NCI-H2227 treated with DMSO at 0.1 percent for 48 hours (cell line): ENCODE measurements at regions not wholly inside any gene's neighbourhood (a gene's known extent, or its start where the extent isn't known, plus 50 kb on each side); places are given as distances from the start of the nearest gene placed in this dataset.
A peak's percentile ranks its signal among the peaks of the same experiment; 100 is the strongest.
"Not testable (repeated sequence)": the region's sequence is repeated elsewhere in the genome, so short reads cannot be mapped to it uniquely, and the experiment has no call there.

Experiments
- DNase-seq: peaks from one replicate; lab custom pipeline; 2025; lab: John Stamatoyannopoulos, UW

DNA sequence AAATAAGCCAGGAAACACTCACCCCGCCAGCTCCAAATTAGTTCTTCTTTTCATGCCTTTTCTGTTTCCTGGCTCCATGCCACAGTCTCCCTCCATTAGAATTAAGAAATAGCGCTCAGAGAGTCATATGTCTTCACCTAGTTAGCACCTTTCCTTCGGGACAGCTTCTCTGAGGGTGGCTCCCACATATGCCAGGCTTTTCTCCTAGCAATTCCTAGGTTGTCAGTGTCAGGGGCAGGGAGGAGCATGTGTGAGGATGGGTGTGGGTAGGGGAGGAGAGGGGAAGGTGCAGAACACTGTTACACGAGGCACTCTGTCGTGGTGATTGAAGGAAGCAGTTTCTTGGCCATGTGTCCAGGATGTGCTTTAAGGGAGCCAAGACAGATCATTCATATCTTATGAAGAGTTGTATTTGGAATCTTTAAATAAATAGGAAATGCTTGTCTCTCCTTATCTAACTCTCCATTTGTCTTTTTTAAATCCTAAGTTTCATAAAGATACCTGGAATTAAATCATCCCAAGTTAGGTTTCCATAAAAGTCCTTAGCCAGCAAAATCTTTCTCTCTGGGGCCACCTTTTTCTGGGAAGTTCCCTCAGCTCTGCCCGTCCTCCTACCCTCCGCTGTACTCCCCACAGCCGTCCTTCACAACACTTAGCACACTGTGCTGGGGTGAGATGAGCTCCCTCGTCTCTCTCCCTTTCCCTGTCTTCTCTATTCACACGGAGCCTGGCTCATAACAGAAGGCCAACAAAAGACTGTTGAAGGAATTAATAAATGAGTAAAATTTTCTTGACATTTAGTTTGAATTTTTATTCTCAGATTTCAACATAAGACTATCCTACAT, 361.0 kb downstream of the CD83 start:
- no peak for DNase-seq

DNA sequence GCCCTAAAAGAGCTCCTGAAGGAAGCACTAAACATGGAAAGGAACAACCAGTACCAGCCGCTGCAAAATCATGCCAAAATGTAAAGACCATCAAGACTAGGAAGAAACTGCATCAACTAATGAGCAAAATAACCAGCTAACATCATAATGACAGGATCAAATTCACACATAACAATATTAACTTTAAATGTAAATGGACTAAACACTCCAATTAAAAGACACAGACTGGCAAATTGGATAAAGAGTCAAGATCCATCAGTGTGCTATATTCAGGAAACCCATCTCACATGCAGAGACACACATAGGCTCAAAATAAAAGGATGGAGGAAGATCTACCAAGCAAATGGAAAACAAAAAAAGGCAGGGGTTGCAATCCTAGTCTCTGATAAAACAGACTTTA, 364.4 kb downstream of the CD83 start:
- DNase-seq, result not testable (repeated sequence)

- DNase-seq, result no peak
Observed at GRCh38 chr6:14487625-14488024, 370.1 kb downstream of the CD83 start.

DNA sequence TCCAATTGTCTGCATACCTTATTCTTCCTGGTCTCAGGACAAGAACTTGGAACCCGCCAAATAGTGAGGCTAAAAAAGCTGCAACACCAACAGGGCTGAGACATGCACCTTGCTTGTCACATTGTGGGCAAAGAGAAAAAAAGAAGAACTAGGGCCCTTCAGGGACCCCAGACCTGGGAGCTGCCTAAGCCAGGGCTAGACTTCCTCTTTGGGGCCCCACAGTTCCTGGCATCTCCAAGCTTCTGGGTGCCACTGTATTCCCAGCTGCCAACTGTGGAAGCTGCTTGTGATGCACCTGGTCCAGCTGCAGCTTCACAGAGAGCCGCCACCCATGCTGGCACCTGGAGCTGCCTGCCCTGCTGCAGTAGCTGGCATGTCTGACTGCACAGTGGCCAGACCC, 370.6 kb downstream of the CD83 start:
- no peak for DNase-seq

GRCh38 chr6:14489445-14489844, 371.9 kb downstream of the CD83 start:
- no peak for DNase-seq

DNA sequence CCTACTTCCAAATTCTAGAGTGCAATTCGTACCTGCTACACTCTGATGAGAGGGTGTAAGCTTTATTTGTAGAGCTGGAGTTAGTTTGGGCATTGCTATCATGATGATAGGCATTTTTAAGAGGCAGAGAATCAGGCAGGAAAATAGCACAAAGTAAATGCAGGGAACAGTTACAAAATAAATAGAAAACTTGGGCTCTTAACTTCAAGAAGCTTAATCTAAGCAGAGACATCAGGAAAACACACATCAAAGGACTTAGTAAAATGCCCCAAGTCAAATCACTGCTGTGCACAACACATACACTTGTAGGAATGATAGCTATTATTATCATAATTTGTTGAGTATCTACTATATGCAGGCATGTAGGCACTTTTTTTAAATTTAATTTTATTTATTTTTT, 381.2 kb downstream of the CD83 start:
- DNase-seq, result no peak

GRCh38 chr6:14499309-14499708, 381.7 kb downstream of the CD83 start:
- no peak for DNase-seq

DNA sequence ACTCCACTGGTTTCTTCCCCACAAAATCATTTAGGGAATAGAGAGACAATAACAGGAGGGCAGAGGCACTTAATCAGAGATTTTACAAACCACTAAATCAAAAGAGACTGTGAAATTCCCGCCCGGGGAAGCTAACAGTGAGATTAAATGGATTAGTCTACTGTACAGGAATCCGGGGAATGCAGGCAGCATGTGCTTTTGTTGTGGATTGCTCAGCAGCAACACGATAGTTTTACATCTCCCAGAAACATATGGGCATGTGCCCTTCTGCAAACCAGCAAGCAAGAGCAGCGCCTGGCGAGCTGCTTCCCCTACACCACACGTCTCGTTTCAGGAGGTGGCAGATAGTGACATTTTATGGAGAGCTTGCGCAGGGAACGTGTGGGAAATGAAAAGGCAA, 382.3 kb downstream of the CD83 start:
- no peak for DNase-seq

DNA sequence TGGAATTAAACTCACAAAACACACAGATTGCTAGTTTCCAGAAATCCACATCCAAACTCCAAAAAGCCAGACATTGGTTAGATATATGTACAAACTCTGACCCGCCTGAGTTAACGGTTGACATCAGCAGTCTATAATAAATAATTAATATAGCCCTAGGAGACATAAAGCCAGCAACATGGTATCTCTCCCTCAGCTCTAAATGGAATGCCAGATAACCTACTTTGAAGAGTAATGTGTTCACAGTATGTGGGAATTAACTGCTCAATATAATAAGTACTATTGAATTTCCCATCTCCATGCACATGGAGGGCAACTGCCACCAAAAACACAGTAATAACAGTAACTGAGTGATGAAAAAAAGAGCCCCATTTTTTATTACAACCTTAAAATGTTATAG, 383.2 kb downstream of the CD83 start:
- no peak for DNase-seq

- peak; percentile 44 for DNase-seq
Observed at GRCh38 chr6:14501240-14501639, 383.7 kb downstream of the CD83 start.

DNA sequence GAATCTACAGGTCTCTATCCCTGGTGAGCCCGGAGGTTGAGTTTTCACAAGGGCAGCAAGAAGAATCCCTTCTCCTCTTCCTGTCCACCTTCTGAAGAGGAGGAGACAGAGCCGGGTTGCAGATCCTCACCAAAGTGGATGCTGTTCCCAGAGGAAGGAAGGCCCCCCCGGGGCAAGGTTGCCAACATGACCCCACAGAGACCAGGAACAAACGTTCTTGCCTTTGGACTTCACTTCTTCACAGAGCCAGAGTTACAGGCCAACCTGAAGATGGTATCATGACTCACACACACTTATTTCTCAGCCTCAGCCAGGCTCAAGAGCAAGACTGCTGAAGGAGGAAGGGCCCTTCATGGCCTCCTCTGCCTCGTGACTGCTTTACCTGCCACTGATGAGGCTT, 384.3 kb downstream of the CD83 start:
- DNase-seq, result no peak

- DNase-seq, result no peak
Observed at GRCh38 chr6:14502551-14502950, 385.0 kb downstream of the CD83 start.

DNA sequence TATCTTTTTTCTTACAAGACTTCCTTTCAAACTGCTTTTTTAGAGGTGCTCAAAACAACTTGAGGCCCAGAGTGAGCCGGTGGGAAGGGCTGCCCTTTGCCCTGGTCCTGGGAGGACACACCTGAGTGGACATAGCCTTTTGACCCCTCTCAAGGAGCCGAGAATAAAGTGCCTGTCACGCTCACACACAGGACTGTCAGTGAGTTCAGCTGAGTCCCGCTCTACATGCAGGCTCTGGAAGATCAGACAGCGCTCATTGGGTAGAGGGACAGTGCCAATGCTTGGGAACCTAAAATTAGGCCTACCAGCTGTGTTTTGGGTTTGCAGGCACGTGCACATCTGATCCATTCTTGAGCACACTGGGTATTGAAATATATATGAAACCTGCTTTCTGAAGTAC, 387.8 kb downstream of the CD83 start:
- no peak for DNase-seq

DNA sequence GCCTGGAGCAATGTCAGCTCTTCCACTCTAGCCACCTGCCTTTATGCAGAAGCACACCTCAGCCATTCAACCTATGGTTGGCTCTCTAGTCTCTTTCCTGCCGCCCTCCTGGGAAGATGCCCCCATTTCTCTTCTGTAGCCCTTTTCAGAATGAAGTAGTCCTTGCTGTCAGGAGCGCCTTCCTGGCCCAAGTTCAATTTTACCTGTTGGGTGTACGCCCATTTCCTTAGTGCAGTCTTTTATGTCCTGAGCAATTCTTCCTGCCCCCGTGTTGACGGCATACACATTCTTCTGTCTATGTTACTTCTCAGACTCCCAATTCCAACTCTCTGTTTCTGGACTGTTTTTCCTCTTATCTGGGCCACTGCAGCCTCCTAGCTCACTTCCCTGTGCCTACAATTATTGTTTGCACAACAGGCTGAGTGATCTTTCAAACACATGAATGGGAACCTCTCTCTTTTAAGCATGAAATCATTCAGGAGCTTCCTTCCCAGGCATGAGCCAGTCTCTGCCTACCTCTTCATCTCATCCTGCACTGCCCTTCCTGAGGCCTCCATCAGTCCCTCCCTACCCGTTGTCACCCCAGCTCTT, 389.2 kb downstream of the CD83 start:
- no peak for DNase-seq

- no peak for DNase-seq
Observed at GRCh38 chr6:14509120-14509519, 391.5 kb downstream of the CD83 start.

DNA sequence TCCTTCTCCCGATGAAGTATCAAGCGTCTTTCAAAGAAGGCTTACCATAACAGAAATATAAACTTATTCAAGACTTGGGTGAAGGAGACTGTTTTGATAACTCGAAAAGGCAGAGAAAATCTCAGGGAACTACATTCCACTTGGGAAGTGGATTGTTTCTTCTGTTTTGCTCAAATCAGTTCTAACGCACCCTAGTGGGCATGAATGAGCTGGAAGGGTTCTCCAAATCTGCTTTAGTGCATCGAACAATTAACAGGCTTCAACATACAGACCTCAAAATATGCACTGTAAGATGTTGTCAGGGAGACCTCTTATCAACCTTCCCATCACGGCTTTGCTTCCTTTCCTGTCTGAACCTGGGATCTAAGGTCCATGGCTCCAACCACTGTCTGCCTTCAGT, 392.5 kb downstream of the CD83 start:
- DNase-seq, result no peak

DNA sequence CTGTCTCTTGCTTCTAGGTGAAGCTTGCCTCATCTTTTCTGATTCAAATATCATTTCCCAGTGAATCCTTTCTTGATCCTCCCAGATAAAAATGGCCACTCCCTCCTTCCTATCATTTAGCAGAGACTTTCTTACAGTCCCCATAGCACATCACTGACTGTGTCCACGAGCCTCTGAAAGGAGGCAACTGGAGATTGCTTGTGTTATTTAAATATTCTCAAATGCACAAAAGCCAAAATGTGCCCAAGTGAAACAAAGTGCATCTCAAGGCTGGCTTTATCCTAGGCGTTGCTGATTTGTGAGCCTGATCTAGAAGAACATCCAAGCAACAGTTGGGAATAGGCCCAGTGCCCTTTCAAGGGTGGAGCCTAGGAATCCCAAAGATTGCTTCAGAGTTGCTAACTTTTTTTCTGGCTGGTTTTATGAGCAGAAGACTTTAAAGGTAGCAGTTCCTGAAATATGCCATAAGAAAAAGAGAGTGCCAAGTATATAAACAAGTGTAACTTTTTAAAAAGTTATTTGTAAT, 393.6 kb downstream of the CD83 start:
- no peak for DNase-seq

- DNase-seq, result no peak
Observed at GRCh38 chr6:14512246-14512645, 394.7 kb downstream of the CD83 start.

DNA sequence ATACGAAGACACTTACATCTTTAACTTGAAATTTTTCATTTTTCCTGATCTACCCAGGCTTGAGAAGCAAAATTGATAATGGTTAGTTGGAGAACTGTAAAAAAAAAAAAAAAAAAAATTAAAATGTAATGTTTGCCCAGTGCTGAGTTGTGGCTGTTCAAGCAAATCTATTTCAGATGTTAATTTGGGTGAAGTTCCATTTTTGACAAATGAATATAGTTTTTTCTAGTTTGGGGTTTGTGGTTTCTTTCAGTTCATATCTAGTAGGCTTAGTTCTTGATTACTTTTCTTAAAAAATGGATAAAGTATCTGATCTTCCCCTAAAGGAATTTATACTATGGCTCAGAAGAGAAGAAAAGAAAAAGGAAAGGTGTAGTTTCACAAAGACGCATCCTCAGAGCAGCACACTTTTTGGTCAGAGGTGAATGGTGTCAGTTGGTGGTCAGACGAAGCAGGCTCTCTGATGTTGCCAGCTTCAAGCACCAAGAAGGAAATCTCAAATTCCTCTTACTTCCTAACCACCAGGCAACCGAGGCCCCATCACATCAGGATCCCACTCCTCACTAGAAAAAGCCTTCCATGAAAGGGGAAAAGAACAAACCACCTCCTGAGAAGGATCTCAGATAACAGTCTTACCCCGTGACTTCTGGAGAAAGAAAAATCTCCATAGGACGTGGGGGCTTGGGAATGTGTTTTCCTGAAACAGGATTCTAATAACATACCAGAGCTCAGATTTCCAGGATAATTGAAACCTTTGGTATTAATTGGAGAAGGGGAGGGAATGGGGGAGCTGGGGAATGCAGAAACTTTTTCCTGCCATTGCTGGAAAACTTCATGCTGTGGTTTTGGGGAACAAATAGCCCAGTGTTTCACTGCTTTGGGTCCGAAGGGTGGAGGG, 396.2 kb downstream of the CD83 start:
- DNase-seq, result no peak

- no peak for DNase-seq
Observed at GRCh38 chr6:14516956-14517355, 399.4 kb downstream of the CD83 start.

- no peak for DNase-seq
Observed at GRCh38 chr6:14517516-14518105, 400.0 kb downstream of the CD83 start.
